ENCODE measurements at regions not wholly inside any gene's neighbourhood (a gene's known extent, or its start where the extent isn't known, plus 50 kb on each side); places are given as distances from the start of the nearest gene placed in this dataset.
"Not testable (repeated sequence)": the region's sequence is repeated elsewhere in the genome, so short reads cannot be mapped to it uniquely, and the experiment has no call there.

DNA sequence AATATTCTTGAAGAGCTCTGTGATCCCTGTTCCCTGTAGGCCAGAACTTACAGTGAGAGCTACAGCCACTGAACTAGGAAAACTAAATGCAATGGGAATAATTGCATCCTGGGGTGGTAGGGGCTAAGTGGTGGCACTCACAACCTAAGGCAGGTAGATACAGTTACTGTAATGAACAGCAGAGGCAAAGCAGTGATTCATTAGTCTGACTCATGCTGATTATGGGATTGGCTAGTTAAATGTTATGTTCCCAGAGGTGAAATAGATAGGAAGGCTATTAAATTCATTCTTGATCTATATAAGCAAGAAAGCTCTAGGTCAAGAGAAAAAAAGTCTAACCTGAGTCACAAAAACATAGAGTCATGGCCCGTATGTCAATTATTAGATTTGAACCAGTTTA lies 173.1 kb upstream of the MALRD1 start:
- no peak for DNase-seq

DNA sequence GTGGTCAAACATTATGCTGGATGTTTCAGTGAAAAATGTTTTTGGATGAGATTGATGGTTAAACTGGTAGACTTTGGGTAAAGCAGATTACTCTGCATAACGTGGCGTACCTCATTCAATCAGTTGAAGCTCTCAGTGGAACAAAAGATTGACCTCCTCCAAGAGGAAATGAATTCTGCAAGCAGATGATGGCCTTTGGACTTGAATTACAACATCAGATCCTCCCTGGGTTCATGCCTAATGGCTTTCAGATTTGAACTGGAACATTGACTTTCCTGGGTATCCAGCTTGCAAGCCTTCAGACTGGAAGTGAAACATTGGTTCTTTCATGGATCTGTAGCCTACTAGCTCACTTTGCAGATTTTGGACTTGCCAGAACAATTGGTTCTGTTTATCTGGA lies 169.3 kb upstream of the MALRD1 start:
- DNase-seq = no peak

DNA sequence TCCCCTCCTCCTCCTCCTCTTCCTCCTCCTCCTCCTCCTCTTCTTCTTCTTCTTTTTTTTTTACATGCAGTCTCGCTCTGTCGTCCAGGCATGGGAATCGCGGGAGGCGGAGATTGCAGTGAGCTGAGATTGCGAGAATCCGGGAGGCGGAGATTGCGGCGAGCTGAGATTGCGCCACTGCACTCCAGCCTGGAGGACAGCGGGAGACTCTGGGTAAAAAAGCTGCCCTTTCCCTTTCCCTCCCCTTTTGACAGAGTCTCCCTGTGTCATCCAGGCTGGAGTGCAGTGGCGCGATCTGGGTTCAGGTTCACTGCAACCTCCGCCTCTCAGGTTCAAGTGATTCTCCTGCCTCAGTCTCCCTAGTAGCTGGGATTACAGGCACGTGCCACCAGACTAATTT lies 168.1 kb upstream of the MALRD1 start:
- no peak for DNase-seq

DNA sequence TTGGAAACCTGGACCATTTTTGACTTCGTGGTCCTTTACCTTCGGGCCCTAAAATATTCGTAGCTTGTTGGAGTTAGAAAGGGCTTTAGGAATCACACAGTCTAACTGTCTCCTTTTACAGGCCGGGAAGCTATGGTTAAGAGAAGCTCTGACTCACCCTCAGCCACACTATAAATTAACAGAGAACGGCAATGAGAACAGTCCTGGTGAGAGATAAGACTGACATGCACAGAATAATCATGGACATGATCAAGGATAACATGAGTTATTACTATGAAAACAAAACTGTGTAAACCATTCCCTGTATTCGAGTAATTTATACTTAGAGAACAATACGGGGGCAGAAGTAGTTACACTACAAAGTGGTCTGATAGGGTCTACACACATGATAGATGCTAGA lies 162.5 kb upstream of the MALRD1 start:
- DNase-seq = no peak

DNA sequence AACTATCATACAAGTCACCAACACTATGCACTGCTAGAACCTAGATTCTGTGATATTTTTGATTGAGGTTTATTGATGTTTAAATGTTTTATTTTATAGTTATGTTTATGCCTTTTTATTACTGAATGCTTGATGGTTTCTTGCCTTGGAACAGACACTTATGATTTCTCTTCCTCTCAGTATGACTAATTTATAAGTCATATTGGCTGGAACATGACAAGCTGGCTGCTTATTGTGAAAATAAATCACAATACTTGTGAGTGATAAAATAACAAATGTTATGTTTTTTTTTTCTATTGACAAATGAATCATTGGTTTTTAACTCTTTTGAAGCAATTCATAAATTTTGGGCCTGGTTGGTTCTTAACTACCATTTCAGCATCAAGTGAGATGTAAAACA lies 142.0 kb upstream of the MALRD1 start:
- DNase-seq = no peak

DNA sequence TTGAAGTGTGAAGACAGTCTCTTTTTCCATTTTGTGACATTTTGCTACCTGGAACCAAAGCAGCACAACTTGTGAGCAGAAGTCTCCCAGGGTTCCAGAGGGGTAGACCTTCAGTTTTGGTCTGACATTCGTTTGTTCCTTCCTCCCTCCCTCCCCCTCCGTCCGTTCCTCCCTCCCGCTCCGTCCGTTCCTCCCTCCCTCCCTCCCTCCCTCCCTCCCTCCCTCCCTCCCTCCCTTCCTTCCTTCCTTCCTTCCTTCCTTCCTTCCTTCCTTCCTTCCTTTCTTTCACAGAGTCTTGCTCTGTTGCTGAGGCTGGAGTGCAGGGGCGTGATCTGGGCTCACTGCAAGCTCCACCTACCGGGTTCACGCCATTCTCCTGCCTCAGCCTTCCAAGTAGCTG lies 131.2 kb upstream of the MALRD1 start:
- not testable (repeated sequence) for DNase-seq

DNA sequence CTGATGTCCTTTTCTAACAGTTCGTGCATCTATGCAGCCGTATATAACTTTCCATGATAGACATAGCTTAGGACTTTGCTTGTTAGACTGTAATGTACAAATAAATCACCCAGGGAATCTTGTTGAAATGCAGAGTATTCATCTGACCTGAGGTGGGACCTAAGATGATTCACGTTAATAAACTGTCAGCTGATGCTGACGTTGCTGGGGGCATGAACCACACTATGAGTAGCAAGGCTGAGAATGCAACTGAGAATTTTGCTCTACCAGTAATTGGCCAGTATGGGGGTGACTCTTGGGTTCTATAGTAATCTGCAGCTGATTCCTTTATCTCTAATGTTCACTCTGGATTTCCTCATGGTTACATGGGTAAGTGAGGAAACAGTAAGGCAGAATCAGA lies 130.1 kb upstream of the MALRD1 start:
- DNase-seq = no peak

DNA sequence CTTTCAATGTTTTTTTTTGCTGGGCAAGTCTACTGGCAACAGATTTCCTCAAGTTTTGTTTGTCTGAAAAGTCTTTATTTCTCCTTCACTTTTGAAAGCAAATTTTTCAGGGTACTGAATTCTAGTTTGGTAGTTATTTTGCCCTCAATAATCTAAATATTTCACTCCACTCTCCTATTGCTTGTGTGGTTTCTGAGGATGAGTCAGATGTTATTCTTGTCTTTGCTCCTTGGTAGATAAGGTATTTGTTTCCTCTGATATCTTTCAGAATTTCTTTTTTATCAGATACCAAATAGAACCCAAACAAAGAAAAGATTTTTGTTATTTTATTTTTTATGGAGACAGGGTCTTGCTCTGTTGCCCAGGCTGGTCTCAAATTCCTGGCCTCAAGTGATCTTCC lies 99.2 kb upstream of the MALRD1 start:
- DNase-seq = no peak

DNA sequence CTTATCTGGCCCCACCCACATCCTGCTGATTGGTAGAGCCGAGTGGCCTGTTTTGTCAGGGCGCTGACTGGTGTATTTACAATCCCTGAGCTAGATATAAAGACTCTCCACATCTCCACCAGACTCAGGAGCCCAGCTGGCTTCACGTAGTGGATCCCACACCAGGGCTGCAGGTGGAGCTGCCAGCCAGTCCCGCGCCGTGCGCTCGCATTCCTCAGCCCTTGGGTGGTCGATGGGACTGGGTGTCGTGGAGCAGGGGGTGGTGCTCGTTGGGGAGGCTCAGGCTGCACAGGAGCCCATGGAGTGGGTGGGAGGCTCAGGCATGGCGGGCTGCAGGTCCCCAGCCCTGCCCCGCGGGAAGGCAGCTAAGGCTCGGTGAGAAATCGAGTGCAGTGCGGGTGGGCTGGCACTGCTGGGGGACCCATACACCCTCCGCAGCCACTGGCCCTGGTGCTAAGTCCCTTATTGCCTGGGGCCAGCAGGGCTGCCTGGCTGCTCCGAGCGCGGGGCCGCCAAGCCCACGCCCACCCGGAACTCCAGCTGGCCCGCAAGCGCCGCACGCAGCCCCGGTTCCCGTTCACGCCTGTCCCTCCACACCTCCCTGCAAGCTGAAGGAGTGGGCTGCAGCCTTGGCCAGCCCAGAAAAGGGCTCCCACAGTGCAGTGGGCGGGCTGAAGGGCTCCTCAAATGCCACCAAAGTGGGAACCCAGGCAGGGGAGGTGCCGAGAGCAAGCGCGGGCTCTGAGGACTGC lies 97.4 kb upstream of the MALRD1 start:
- not testable (repeated sequence) for DNase-seq

DNA sequence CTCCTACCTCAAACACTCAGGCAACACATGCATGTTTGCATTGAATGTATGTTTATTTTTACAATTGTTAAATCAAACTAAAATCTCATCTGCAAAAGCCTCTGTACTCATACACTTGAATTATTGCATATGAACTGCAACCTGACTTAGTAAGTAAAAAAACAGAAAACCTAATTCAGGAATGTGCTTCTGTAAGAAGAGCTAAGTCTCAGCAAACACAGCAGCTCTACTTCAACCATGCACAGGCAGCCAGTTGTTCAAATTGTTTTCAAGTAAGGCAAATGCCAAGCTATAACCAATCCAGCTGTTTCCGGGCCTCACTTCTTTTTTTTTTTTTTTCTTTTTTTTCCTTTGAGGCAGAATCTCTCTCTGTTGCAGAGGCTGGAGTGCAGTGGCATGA lies 93.5 kb upstream of the MALRD1 start:
- DNase-seq = no peak

DNA sequence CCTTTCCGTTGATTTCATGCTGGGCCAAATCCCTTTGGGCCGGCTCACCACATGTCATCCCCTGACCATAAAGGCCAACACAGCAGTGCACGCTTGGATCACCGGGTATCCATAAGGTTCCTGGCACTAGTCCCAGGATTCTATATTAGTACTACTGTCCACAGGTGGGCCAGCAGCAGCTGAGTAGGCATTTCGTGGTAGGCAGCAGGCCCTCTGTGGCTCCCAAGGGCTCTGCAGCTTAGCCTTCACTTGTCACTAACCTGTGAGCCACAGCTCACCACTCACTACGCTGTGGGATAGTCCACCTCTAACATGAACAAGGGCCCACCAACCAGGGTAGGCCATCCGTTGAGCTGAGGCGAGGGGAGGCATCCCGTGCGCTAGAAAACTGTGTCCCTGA lies 89.2 kb upstream of the MALRD1 start:
- no peak for DNase-seq

DNA sequence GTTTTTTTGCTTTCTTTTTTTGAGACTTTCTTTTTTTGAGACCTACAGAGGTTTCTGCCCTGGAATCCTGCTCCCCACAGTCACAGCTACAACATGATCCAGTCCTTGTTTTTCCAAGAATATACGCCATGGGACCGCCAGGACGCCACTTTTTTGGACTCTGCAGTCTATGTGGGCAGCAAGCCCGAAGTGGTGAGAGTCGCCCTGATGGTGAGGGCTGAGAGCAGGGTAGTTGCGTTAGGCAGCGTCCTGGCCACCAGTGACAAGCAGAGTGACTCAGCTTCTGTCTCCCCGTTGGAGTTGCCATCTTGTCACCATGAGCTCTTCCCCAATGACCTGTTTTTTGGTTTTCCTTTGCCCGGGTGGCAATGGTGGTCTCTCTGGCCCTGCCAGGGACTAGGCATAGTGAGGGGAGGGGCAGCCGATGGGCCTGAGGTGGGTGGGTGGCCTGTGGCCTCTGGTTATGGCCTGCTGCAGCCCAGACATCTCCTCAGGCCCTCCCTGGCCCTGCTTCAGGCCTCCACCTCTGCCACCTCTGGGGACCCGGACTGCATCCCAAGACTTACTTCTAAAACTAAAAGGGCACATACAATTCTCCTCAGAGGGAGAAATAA lies 88.0 kb upstream of the MALRD1 start:
- no peak for DNase-seq

DNA sequence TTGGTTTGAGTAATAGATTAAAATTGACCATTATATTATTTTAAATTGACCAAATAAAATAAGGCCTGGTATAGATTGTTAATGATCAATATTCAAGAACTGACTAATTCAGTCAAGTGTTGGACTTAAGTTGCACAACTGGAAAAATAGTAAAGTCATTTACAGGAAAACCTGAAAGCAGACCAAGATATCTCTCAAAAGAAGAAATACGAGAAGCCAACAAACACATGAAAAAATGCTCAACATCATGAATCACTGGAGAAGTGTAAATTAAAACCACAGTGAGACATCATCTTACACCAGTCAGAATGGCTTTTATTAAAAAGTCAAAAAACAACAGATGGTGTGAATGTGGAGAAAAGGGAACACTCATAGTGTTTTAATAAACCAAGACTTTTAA lies 80.4 kb upstream of the MALRD1 start:
- no peak for DNase-seq

DNA sequence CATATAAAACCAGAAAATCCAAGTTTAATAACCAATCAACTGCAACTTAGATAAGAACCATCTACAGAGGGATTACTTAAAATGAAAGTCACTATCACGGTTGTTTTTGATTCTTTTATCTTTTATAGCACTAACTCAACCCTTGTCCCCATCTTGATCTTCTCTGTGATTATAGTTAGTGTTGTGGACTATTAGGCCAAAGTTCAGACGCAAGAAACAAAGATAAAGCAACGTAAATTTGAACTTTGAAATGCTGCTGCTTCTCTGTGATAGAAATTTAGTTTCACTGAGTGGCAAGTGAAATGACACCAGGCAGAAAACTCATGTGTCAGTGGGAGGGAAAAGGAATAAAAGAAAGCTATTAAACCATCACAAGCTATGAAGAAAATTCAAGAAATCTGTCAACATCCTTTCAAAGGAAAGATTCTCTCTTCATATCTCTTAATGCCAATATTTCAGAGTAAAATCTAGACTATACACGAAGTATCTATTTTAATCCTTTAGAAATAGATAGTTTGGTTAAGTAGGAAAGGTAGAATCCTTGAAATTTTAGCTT lies 71.8 kb upstream of the MALRD1 start:
- DNase-seq = no peak

DNA sequence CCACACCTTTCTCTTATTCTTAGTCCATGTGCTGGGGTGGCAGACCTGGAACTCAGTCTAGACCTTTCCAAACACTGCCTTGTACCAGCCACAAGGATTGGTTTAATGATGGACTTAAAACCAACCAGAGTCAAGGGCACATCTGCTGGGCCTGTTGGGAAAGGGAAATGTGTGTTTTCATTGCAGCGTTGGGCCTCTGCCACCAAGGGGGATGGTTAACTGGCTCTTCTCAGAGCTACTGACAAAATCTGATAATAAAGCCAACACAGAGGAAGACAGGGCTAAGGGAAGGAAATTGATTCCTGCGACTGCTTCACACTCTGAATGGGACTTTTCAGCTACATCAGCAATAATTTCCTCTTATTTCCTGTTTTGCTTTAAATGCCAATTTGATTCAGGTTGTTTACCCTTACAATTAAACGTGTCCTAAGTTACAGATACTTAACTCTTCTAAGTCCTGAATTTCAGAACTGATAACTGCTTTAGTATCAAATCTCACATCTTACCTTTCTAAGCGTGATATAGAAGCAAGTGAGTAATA lies 68.4 kb upstream of the MALRD1 start:
- DNase-seq = no peak

DNA sequence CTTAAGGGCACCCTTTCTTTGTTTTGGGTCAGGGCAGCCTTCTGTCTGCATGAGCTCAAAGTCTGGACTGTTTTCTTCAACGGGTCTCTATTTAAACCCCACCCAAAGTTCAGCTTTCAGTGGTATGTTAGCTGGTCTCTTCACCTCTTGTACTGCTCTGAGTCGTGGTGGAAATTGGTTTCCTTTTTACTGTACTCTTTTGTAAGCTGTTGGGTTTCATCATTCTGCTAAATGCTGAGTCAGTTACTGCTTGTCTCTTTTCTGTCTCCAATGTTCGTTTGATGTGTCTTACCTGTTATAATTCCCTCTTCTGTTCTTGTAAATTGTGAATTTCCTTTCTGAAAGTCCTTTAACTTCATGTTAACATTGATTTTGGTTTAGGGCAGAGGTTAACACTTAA lies 64.1 kb upstream of the MALRD1 start:
- no peak for DNase-seq

DNA sequence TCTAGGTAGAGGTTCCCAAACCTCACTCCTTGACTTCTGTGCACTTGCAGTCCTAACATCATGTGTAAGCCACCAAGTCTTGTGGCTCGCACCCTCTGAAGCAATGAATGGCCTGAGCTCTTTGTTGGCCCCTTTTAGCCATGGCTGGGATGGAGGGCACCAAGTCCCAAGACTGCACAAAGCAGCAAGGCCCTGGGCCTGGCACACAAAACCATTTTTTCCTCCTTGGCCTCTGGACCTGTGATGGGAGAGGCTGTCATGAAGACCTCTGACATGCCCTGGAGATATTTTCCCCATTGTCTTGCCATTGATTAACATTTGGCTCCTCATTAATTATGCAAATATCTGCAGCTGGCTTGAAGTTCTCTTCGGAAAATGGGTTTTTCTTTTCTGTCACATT lies 60.3 kb upstream of the MALRD1 start:
- DNase-seq = no peak

Measured in NCI-H2081 (cell line).